Activated CD8-positive, alpha-beta T cell treated with anti-CD3 and anti-CD28 coated beads for 36 hours (primary cell): ENCODE measurements at regions not wholly inside any gene's neighbourhood (a gene's known extent, or its start where the extent isn't known, plus 50 kb on each side); places are given as distances from the start of the nearest gene placed in this dataset.
A peak's percentile ranks its signal among the peaks of the same experiment; 100 is the strongest.
"Not testable (repeated sequence)": the region's sequence is repeated elsewhere in the genome, so short reads cannot be mapped to it uniquely, and the experiment has no call there.

Experiments used
- ATAC-seq: fragments of 200-7000 bp; cut with Tn5 transposase; one replicate; pipeline ENCODE4 v1.10.0; 2021; ENCODE audit warnings: mild to moderate bottlenecking, moderate library complexity
- CTCF ChIA-PET: fragments of 350-600 bp; sonication (Branson Sonifier 250); formaldehyde crosslinking; loops from one replicate; lab custom pipeline; 2021; ENCODE audit warnings: antibody characterized with exemption; lab: Charles Lee
- POLR2A ChIA-PET: fragments of 350-600 bp; sonication (Branson Sonifier 250); formaldehyde crosslinking; loops from one replicate; lab custom pipeline; 2021; ENCODE audit warnings: antibody characterized with exemption; lab: Charles Lee
- DNase-seq: peaks from one replicate; pipeline ENCODE4 v3.0.0-alpha.2; 2020
- H3K27ac Mint-ChIP-seq: one replicate; pipeline ENCODE4 v1.8.0; 2021; ENCODE audit warnings: mild to moderate bottlenecking, mixed read lengths
- H3K27me3 Mint-ChIP-seq: one replicate; pipeline ENCODE4 v1.8.0; 2021; ENCODE audit warnings: mixed read lengths
- H3K36me3 Mint-ChIP-seq: one replicate; pipeline ENCODE4 v1.8.0; 2021; ENCODE audit warnings: low read depth, mixed read lengths
- H3K4me1 Mint-ChIP-seq: one replicate; pipeline ENCODE4 v1.8.0; 2021; ENCODE audit warnings: low read depth, mixed read lengths
- H3K4me3 Mint-ChIP-seq: one replicate; pipeline ENCODE4 v1.8.0; 2021; ENCODE audit warnings: mild to moderate bottlenecking, moderate library complexity, mixed read lengths
- H3K9me3 Mint-ChIP-seq: one replicate; pipeline ENCODE4 v1.8.0; 2021; ENCODE audit warnings: mixed read lengths
- CTCF ChIP-seq: fragments of 200-600 bp; IDR thresholded peaks from one replicate; pipeline ENCODE4 v1.8.0; 2022; ENCODE audit warnings: antibody characterized with exemption, mild to moderate bottlenecking
- intact Hi-C: fragments of 100-400 bp; cut with micrococcal nuclease; formaldehyde crosslinking; loops from one replicate; pipeline ENCODE4 v1.10.0; 2022

- intact Hi-C loops, result not testable (repeated sequence)
Observed at GRCh38 chr9:64016845-64017406, 1268.1 kb downstream of the FOXD4L5 start.

GRCh38 chr9:64016246-64016645 lies 1268.8 kb downstream of the FOXD4L5 start:
- H3K9me3 Mint-ChIP-seq, POLR2A ChIA-PET, CTCF ChIA-PET, H3K27me3 Mint-ChIP-seq, H3K36me3 Mint-ChIP-seq, ATAC-seq, H3K27ac Mint-ChIP-seq, intact Hi-C loops, H3K4me1 Mint-ChIP-seq, H3K4me3 Mint-ChIP-seq, DNase-seq: not testable (repeated sequence)

More at GRCh38 chr9:64016845-64017406, 1268.1 kb downstream of the FOXD4L5 start:
- H3K27me3 Mint-ChIP-seq, DNase-seq, POLR2A ChIA-PET, CTCF ChIA-PET, H3K36me3 Mint-ChIP-seq, ATAC-seq, H3K9me3 Mint-ChIP-seq, H3K27ac Mint-ChIP-seq, H3K4me1 Mint-ChIP-seq: not testable (repeated sequence)
- H3K4me3 Mint-ChIP-seq, result peak overlapping the region; percentile 15

GRCh38 chr9:64015136-64015535 lies 1269.9 kb downstream of the FOXD4L5 start:
- Mint-ChIP-seq H3K27ac (no peak overlapping the region), H3K36me3 (no peaks in the 10 kb centered on the region), H3K4me1 (no peaks in the 10 kb centered on the region), H3K27me3 (no peaks in the 10 kb centered on the region), H3K4me3 (no peak overlapping the region), H3K9me3 (no peaks in the 10 kb centered on the region)
- POLR2A ChIA-PET, result no interaction called here
- TF ChIP-seq CTCF, result no peak
- CTCF ChIA-PET, result no interaction called here
- intact Hi-C loops, result no loop called here
- DNase-seq (no peak), ATAC-seq (no peak)

GRCh38 chr9:64014386-64015091 lies 1270.5 kb downstream of the FOXD4L5 start:
- H3K27me3 Mint-ChIP-seq, H3K4me3 Mint-ChIP-seq, POLR2A ChIA-PET, H3K27ac Mint-ChIP-seq, DNase-seq, H3K9me3 Mint-ChIP-seq, CTCF ChIA-PET, H3K36me3 Mint-ChIP-seq, ATAC-seq, intact Hi-C loops, H3K4me1 Mint-ChIP-seq: not testable (repeated sequence)

GRCh38 chr9:64013122-64013521 lies 1271.9 kb downstream of the FOXD4L5 start:
- DNase-seq, CTCF ChIA-PET, H3K4me3 Mint-ChIP-seq, intact Hi-C loops, H3K36me3 Mint-ChIP-seq, H3K4me1 Mint-ChIP-seq, H3K9me3 Mint-ChIP-seq, H3K27ac Mint-ChIP-seq, H3K27me3 Mint-ChIP-seq, ATAC-seq, POLR2A ChIA-PET: not testable (repeated sequence)

GRCh38 chr9:64012014-64012413 lies 1273.0 kb downstream of the FOXD4L5 start:
- H3K27ac Mint-ChIP-seq, POLR2A ChIA-PET, intact Hi-C loops, H3K4me3 Mint-ChIP-seq, DNase-seq, H3K9me3 Mint-ChIP-seq, H3K4me1 Mint-ChIP-seq, H3K36me3 Mint-ChIP-seq, ATAC-seq, H3K27me3 Mint-ChIP-seq, CTCF ChIA-PET: not testable (repeated sequence)

- H3K27me3 Mint-ChIP-seq, H3K4me3 Mint-ChIP-seq, ATAC-seq, DNase-seq, H3K4me1 Mint-ChIP-seq, H3K27ac Mint-ChIP-seq, CTCF ChIA-PET, intact Hi-C loops, H3K9me3 Mint-ChIP-seq, POLR2A ChIA-PET, H3K36me3 Mint-ChIP-seq: not testable (repeated sequence)
Observed at GRCh38 chr9:63979741-63980140, 1305.3 kb downstream of the FOXD4L5 start.
